H9 (cell line): ENCODE measurements at regions not wholly inside any gene's neighbourhood (a gene's known extent, or its start where the extent isn't known, plus 50 kb on each side); places are given as distances from the start of the nearest gene placed in this dataset.

Experiments used
- DNase-seq: peaks from one replicate; pipeline ENCODE4 v3.0.0-alpha.2; 2017
- H2AFZ ChIP-seq: one replicate; pipeline ENCODE4 v1.6.1; 2013; ENCODE audit warnings: mild to moderate bottlenecking, low read length, control low read depth, moderate library complexity
- H2AK5ac ChIP-seq: 2 replicates; pipeline ENCODE4 v1.6.1; 2013; ENCODE audit warnings: low read length, control low read depth, mixed read lengths; ENCODE audit not compliant: insufficient read length
- H2BK120ac ChIP-seq: one replicate; pipeline ENCODE4 v1.6.1; 2013; ENCODE audit warnings: low read depth, mild to moderate bottlenecking, low read length, control low read depth, inconsistent platforms; ENCODE audit not compliant: poor library complexity, severe bottlenecking
- H2BK12ac ChIP-seq: 2 replicates; pipeline ENCODE4 v1.6.1; 2013; ENCODE audit warnings: low read length, control low read depth, mixed read lengths, low read depth; ENCODE audit not compliant: insufficient read length
- H2BK15ac ChIP-seq: 2 replicates; pipeline ENCODE4 v1.6.1; 2013; ENCODE audit warnings: low read depth, low read length, control low read depth
- H2BK20ac ChIP-seq: one replicate; pipeline ENCODE4 v1.6.1; 2013; ENCODE audit warnings: low read depth, mild to moderate bottlenecking, low read length, control low read depth, inconsistent platforms; ENCODE audit not compliant: poor library complexity, severe bottlenecking
- H2BK5ac ChIP-seq: 2 replicates; pipeline ENCODE4 v1.6.1; 2013; ENCODE audit warnings: low read length, control low read depth, mixed read lengths; ENCODE audit not compliant: insufficient read length
- H3K14ac ChIP-seq: 2 replicates; pipeline ENCODE4 v1.6.1; 2013; ENCODE audit warnings: low read length, control low read depth; ENCODE audit not compliant: insufficient read depth
- H3K18ac ChIP-seq: 2 replicates; pipeline ENCODE4 v1.6.1; 2013; ENCODE audit warnings: low read depth, mild to moderate bottlenecking, mixed read lengths, low read length, control low read depth; ENCODE audit not compliant: insufficient read length
- H3K23ac ChIP-seq: 2 replicates; pipeline ENCODE4 v1.6.1; 2013; ENCODE audit warnings: low read length, control low read depth, mixed read lengths, low read depth; ENCODE audit not compliant: insufficient read length
- H3K23me2 ChIP-seq: 2 replicates; pipeline ENCODE4 v1.6.1; 2013; ENCODE audit warnings: low read depth, mild to moderate bottlenecking, mixed read lengths, low read length, control low read depth; ENCODE audit not compliant: insufficient read length, poor library complexity, severe bottlenecking
- H3K27ac ChIP-seq: 2 replicates; pipeline ENCODE4 v1.5.1; 2013; ENCODE audit warnings: low read length, control low read depth, mixed read lengths, low read depth; ENCODE audit not compliant: insufficient read length
- H3K27me3 ChIP-seq: 2 replicates; pipeline ENCODE4 v1.6.1; 2013; ENCODE audit warnings: low read length, control low read depth, inconsistent platforms; ENCODE audit not compliant: insufficient read depth
- H3K4ac ChIP-seq: 2 replicates; pipeline ENCODE4 v1.6.1; 2013; ENCODE audit warnings: low read depth, mild to moderate bottlenecking, control low read depth, inconsistent platforms, low read length, moderate library complexity
- H3K4me1 ChIP-seq: 2 replicates; pipeline ENCODE4 v1.6.1; 2013; ENCODE audit warnings: low read length, control low read depth, inconsistent platforms; ENCODE audit not compliant: insufficient read depth
- H3K4me2 ChIP-seq: 2 replicates; pipeline ENCODE4 v1.6.1; 2013; ENCODE audit warnings: low read length, control low read depth, mixed read lengths; ENCODE audit not compliant: insufficient read length, insufficient read depth
- H3K56ac ChIP-seq: 2 replicates; pipeline ENCODE4 v1.6.1; 2013; ENCODE audit warnings: low read depth, mild to moderate bottlenecking, mixed read lengths, low read length, control low read depth; ENCODE audit not compliant: insufficient read length
- H3K79me1 ChIP-seq: 2 replicates; pipeline ENCODE4 v1.6.1; 2013; ENCODE audit warnings: low read depth, mild to moderate bottlenecking, moderate library complexity, low read length, control low read depth, inconsistent platforms; ENCODE audit not compliant: insufficient read depth, poor library complexity, severe bottlenecking
- H3K79me2 ChIP-seq: 2 replicates; pipeline ENCODE4 v1.6.1; 2013; ENCODE audit warnings: low read length, control low read depth, inconsistent platforms; ENCODE audit not compliant: insufficient read depth
- H3K9ac ChIP-seq: 2 replicates; pipeline ENCODE4 v1.6.1; 2013; ENCODE audit warnings: low read length, control low read depth, mixed read lengths; ENCODE audit not compliant: insufficient read length; ENCODE audit errors: extremely low read depth
- H3K9me3 ChIP-seq: one replicate; pipeline ENCODE4 v1.6.1; 2013; ENCODE audit warnings: low read depth, low read length, inconsistent platforms; ENCODE audit not compliant: control insufficient read depth
- H3T11ph ChIP-seq: one replicate; pipeline ENCODE4 v1.6.1; 2013; ENCODE audit warnings: mild to moderate bottlenecking, low read length, control low read depth, inconsistent platforms
- H4K20me1 ChIP-seq: one replicate; pipeline ENCODE4 v1.6.1; 2013; ENCODE audit not compliant: control insufficient read depth, insufficient read length, insufficient read depth
- H4K5ac ChIP-seq: 2 replicates; pipeline ENCODE4 v1.6.1; 2013; ENCODE audit warnings: low read depth, mild to moderate bottlenecking, mixed read lengths, low read length, control low read depth; ENCODE audit not compliant: insufficient read length
- H4K8ac ChIP-seq: replicated peaks from 2 replicates; pipeline ENCODE4 v1.6.1; 2013; ENCODE audit warnings: low read length, control low read depth, mixed read lengths, low read depth; ENCODE audit not compliant: insufficient read length
- H4K91ac ChIP-seq: 2 replicates; pipeline ENCODE4 v1.6.1; 2013; ENCODE audit warnings: low read depth, mild to moderate bottlenecking, moderate library complexity, mixed read lengths, low read length, control low read depth; ENCODE audit not compliant: insufficient read length
- H3K27ac Mint-ChIP-seq, 3 experiments: 2 replicates in 2 of 3; 3 replicates in 1 of 3; pipeline ENCODE4 v1.8.0; 2020 to 2021; ENCODE audit warnings: mixed read lengths in 3 of 3, mild to moderate bottlenecking in 1 of 3, moderate library complexity in 1 of 3
- H3K27me3 Mint-ChIP-seq: 2 replicates; pipeline ENCODE4 v1.8.0; 2021; ENCODE audit warnings: low read depth, mild to moderate bottlenecking, moderate library complexity, mixed read lengths
- H3K36me3 Mint-ChIP-seq, 3 experiments: 2 replicates in 2 of 3; 3 replicates in 1 of 3; pipeline ENCODE4 v1.8.0; 2020 to 2021; ENCODE audit warnings: low read depth in 3 of 3, mixed read lengths in 3 of 3; ENCODE audit not compliant: insufficient read depth in 1 of 3
- H3K4me1 Mint-ChIP-seq, 2 experiments: 2 replicates each; pipeline ENCODE4 v1.8.0; 2020; ENCODE audit warnings: mixed read lengths in 2 of 2
- H3K4me3 Mint-ChIP-seq, 2 experiments: 2 replicates in 1 of 2; 3 replicates in 1 of 2; pipeline ENCODE4 v1.8.0; 2020 to 2021; ENCODE audit warnings: mild to moderate bottlenecking in 2 of 2, mixed read lengths in 2 of 2, moderate library complexity in 1 of 2
- H3K9me3 Mint-ChIP-seq, 2 experiments: 2 replicates in 1 of 2; 3 replicates in 1 of 2; pipeline ENCODE4 v1.8.0; 2020; ENCODE audit warnings: mild to moderate bottlenecking in 2 of 2, mixed read lengths in 2 of 2, moderate library complexity in 1 of 2
- WGBS: extraction: QIAGEN DNeasy Blood & Tissue Kit; methylation state at CpG from one replicate; pipeline ENCODE4 v1.1.7; 2013; ENCODE audit warnings: missing lambda C conversion rate, low lambda C conversion rate, mixed read lengths; ENCODE audit not compliant: insufficient read length; ENCODE audit errors: extremely low coverage; 5-methylcytosine and 5-hydroxymethylcytosine counted together
- TF ChIP-seq, protein P1 (sequence below): fragments of 200-600 bp; sonication (generic); conservative IDR thresholded peaks from 3 replicates; pipeline ENCODE4 v1.8.0; 2021; ENCODE audit warnings: antibody characterized with exemption, mild to moderate bottlenecking

DNA sequence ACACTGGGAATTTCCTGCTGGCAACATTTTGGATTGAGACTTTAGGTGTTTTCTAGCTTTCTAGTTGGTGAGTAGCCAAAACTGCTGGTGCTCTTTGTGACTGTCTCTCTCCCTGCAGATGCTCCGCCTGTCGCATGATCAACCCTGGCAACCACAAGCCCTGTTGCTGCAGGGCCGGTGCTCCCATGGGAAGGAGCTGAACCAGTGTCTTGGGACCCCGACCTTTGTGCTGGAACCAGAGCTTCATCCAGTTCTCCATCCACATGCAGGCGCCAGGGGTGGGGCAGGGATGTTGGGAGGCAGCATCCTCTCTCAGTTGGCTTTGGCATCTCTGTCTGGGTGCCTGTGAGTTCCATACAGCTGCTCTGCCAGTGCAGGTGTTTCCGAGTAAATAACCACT is 306.2 kb upstream of the MKI67 start:
- Histone ChIP-seq H2BK12ac (no peak overlapping the region), H2BK5ac (no peak overlapping the region), H2BK120ac (no peak overlapping the region), H3K9me3 (no peaks in the 10 kb centered on the region), H3K27me3 (no peaks in the 10 kb centered on the region), H3K4me1 (no peaks in the 10 kb centered on the region; the same call in 1 of the 2 replicates), H3T11ph (no peak overlapping the region), H3K4me2 (no peak overlapping the region), H3K79me2 (no peaks in the 10 kb centered on the region), H2AK5ac (no peak overlapping the region), H2AFZ (no peak overlapping the region), H4K5ac (no peak overlapping the region), H2BK15ac (no peak overlapping the region), H3K18ac (no peak overlapping the region), H3K27ac (no peak overlapping the region), H3K14ac (no peak overlapping the region), H3K4ac (no peak overlapping the region), H4K20me1 (no peaks in the 10 kb centered on the region), H3K23me2 (no peaks in the 10 kb centered on the region), H4K8ac (no peak overlapping the region), H3K9ac (no peak overlapping the region), H3K79me1 (no peaks in the 10 kb centered on the region), H2BK20ac (no peak overlapping the region), H3K23ac (no peak overlapping the region), H3K56ac (no peak overlapping the region), H4K91ac (no peak overlapping the region)
- TF ChIP-seq, protein P1, sequence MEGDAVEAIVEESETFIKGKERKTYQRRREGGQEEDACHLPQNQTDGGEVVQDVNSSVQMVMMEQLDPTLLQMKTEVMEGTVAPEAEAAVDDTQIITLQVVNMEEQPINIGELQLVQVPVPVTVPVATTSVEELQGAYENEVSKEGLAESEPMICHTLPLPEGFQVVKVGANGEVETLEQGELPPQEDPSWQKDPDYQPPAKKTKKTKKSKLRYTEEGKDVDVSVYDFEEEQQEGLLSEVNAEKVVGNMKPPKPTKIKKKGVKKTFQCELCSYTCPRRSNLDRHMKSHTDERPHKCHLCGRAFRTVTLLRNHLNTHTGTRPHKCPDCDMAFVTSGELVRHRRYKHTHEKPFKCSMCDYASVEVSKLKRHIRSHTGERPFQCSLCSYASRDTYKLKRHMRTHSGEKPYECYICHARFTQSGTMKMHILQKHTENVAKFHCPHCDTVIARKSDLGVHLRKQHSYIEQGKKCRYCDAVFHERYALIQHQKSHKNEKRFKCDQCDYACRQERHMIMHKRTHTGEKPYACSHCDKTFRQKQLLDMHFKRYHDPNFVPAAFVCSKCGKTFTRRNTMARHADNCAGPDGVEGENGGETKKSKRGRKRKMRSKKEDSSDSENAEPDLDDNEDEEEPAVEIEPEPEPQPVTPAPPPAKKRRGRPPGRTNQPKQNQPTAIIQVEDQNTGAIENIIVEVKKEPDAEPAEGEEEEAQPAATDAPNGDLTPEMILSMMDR: no peak
- Mint-ChIP-seq H3K4me1 (peaks cover 25 to 35% of the 10 kb centered on the region in 2 experiments), H3K9me3 (no peaks in the 10 kb centered on the region), H3K4me3 (no peak overlapping the region), H3K27me3 (peaks cover 4% of the 10 kb centered on the region), H3K36me3 (no peaks in the 10 kb centered on the region), H3K27ac (no peak overlapping the region)
- no peak for DNase-seq
- WGBS: no CpG with 5 or more reads among the region's 6 CpGs
